GM12891 (cell line): ENCODE measurements at regions not wholly inside any gene's neighbourhood (a gene's known extent, or its start where the extent isn't known, plus 50 kb on each side); places are given as distances from the start of the nearest gene placed in this dataset.

Source experiments
- PAX5 ChIP-seq: IDR thresholded peaks from 2 replicates; pipeline ENCODE4 v1.6.1; 2011; ENCODE audit warnings: low read length, moderate library complexity, mild to moderate bottlenecking; ENCODE audit not compliant: insufficient read depth, severe bottlenecking
- POLR2A ChIP-seq: IDR thresholded peaks from 2 replicates; pipeline ENCODE4 v1.6.1; 2011; ENCODE audit warnings: low read depth, low read length, control low read depth

DNA sequence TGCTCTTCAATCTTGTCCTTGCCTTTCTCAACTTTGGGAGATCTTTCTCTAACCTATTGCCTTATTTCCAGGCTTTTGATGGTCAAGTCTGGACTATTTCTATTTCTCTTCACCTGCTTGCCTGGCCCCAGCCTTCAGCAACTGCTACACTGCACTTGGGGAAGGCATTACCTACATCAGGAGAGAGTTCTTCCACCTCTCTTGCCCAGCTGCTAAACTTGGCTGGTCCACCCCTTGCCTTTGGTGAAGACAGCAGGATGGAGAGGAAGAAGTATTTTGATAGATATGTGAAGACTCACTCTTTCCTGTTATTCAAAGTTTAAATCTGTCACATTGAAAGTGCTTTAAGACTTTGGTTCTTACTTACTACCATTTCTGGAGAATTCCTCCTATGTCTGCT, 574.8 kb downstream of the ZPLD1 start:
- TF ChIP-seq PAX5, result no peak
- no peak for TF ChIP-seq POLR2A
